ENCODE measurements at regions not wholly inside any gene's neighbourhood (a gene's known extent, or its start where the extent isn't known, plus 50 kb on each side); places are given as distances from the start of the nearest gene placed in this dataset.
"Not testable (repeated sequence)": the region's sequence is repeated elsewhere in the genome, so short reads cannot be mapped to it uniquely, and the experiment has no call there.

DNA sequence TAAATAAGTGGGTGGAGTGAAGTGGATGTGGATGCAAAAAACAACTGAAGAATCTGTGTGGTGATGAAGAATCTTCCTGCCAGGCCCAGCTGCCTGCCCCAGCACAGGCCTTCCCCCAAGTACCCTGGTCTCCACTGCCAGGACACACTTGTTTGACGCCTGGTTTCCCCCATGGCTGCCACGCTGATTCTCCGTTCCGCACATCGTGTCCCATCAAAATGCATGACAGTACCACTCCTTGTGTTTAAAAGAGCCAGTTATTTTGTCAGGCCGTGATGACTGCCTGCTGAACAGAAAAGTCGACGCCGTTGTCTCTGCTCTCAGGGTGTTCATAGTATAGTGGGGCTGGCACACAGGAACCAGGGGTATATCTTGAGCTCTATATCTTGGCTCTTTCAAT, 50.3 kb upstream of the KYNU start:
- Mint-ChIP-seq H3K4me1 (ENCODE audit: low read depth) (no peaks in the 10 kb centered on the region), H3K27ac (no peak overlapping the region), H3K4me3 (no peak overlapping the region), H3K36me3 (ENCODE audit: insufficient read depth in 2 of 2) (no peaks in the 10 kb centered on the region), H3K9me3 (peaks cover 0 to 2% of the 10 kb centered on the region in 2 donors), H3K27me3 (ENCODE audit: low read depth) (no peaks in the 10 kb centered on the region)
- ATAC-seq (replicated peaks in 1 of 2): no peak
- no peak for DNase-seq

DNA sequence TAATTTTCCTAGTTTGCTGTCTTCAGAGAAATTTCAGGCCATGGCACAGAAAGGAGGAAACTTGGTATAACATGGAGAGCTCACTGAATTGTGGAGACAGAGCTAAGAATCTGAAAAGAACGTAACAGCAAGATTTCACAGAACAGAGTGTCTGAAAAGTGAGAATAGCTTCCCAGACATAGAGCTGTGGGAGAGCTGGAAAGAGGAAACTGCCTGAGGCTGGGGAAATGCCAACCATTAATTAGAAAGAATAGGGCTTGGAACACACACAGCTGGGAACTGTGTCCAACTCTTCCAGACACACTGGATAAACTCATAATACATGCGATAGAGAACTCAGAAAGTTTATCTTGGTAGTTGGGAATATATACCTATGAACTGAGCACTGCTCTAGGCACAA, 51.6 kb upstream of the KYNU start:
- Mint-ChIP-seq H3K36me3 (ENCODE audit: insufficient read depth in 2 of 2) (no peaks in the 10 kb centered on the region), H3K27me3 (ENCODE audit: low read depth) (no peaks in the 10 kb centered on the region), H3K4me3 (no peak overlapping the region), H3K4me1 (ENCODE audit: low read depth) (no peaks in the 10 kb centered on the region), H3K27ac (no peak overlapping the region), H3K9me3 (peaks cover 0 to 2% of the 10 kb centered on the region in 2 donors)
- ATAC-seq (replicated peaks in 1 of 2) (no peak), DNase-seq (no peak)

DNA sequence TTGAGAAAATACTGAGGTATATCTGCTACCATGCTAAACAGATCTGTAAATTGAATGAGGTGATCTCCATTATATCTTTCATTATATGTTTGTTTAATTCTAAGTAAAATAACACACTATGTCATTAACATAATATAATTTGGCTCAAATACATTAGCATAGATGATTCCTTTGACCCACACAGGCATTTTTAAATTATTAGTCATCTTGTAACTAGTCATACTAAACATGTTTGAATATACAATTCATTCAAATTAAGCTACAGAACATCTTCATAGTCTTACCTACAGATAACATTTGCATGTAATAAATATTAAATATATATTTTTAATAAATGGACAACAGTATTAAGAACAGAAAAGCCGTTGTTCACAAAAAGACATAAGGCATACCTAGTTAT, 52.7 kb upstream of the KYNU start:
- DNase-seq (no peak), ATAC-seq (replicated peaks in 1 of 2) (no peak)
- no peaks in the 10 kb centered on the region for H3K27me3 Mint-ChIP-seq (ENCODE audit: low read depth)
- no peaks in the 10 kb centered on the region for H3K36me3 Mint-ChIP-seq (ENCODE audit: insufficient read depth in 2 of 2)
- no peaks in the 10 kb centered on the region for H3K4me1 Mint-ChIP-seq (ENCODE audit: low read depth)
- no peak overlapping the region for H3K4me3 Mint-ChIP-seq
- H3K9me3 Mint-ChIP-seq: peaks cover 0 to 2% of the 10 kb centered on the region in 2 donors
- H3K27ac Mint-ChIP-seq: no peak overlapping the region

DNA sequence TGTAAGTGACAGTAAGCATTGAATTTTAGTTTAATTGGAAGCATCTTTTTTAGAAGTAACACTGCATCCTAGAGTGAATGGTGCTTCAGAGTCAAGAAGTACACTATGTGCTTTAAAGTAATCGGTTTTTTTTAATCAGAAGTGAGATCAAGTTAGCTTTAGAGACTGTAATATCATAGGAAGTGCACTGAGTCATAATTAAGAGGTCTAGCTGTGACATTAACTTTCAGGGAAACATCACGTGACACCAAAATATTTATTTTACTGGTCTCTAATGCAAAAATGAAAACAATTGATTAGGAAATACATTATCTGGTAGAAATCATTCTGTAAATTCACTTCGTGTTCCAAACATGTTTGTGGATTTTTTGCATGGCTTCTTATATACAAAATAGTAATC, 55.3 kb upstream of the KYNU start:
- Mint-ChIP-seq H3K4me3 (no peak overlapping the region), H3K9me3 (no peaks in the 10 kb centered on the region), H3K4me1 (ENCODE audit: low read depth) (no peaks in the 10 kb centered on the region), H3K27me3 (ENCODE audit: low read depth) (no peaks in the 10 kb centered on the region), H3K27ac (no peak overlapping the region), H3K36me3 (ENCODE audit: insufficient read depth in 2 of 2) (no peaks in the 10 kb centered on the region)
- DNase-seq (no peak), ATAC-seq (replicated peaks in 1 of 2) (no peak)

DNA sequence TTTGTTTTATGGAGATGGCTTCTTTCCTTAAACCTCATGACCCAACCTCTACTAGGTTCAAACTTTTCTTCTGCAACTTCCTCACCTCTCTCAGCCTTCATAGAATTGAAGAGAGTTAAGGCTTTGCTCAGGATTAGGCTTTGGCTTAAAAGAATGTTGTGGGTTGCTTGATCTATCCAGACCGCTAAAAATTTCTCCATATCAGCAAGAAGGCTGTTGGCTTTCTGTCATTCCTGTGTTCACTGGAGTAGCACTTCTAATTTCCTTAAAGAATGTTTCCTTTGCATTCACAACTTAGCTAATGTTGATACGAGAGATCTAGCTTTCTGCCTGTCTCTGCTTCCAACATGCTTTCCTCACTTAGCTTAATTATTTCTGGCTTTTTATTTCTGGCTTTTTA, 58.1 kb upstream of the KYNU start:
- Mint-ChIP-seq H3K4me1 (ENCODE audit: low read depth) (no peaks in the 10 kb centered on the region), H3K9me3 (no peaks in the 10 kb centered on the region), H3K27ac (no peak overlapping the region), H3K36me3 (ENCODE audit: insufficient read depth in 2 of 2) (no peaks in the 10 kb centered on the region), H3K4me3 (no peak overlapping the region), H3K27me3 (ENCODE audit: low read depth) (no peaks in the 10 kb centered on the region)
- DNase-seq (no peak), ATAC-seq (replicated peaks in 1 of 2) (no peak)

DNA sequence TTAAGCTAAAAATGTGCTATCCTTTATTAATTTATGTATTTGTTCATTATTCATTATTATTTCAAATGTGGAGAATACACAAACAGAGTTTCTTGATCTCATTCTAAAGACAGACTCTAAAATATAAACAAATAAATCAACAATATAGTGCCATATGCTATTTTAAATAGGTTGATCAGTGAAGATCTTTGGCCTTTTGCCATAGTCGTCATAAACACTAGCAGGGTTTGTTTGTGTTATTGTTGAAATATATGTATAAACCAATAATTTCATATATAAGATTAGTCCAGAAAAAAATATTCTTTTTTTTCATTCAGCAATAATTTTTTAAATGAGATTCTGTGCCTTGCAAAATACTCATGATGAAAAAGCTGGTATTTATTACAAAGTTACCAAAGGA, 62.1 kb upstream of the KYNU start:
- no peak for DNase-seq
- Mint-ChIP-seq H3K27ac (no peak overlapping the region), H3K9me3 (peaks cover 0 to 2% of the 10 kb centered on the region in 2 donors), H3K4me3 (no peak overlapping the region), H3K27me3 (ENCODE audit: low read depth) (no peaks in the 10 kb centered on the region), H3K36me3 (ENCODE audit: insufficient read depth in 2 of 2) (no peaks in the 10 kb centered on the region), H3K4me1 (ENCODE audit: low read depth) (no peaks in the 10 kb centered on the region)
- no peak for ATAC-seq (replicated peaks in 1 of 2)

- ATAC-seq (replicated peaks in 1 of 2): no peak
- no peak for DNase-seq
- H3K4me3 Mint-ChIP-seq: no peak overlapping the region
- H3K36me3 Mint-ChIP-seq (ENCODE audit: insufficient read depth in 2 of 2): no peaks in the 10 kb centered on the region
- H3K27ac Mint-ChIP-seq: no peak overlapping the region
- no peaks in the 10 kb centered on the region for H3K27me3 Mint-ChIP-seq (ENCODE audit: low read depth)
- no peaks in the 10 kb centered on the region for H3K4me1 Mint-ChIP-seq (ENCODE audit: low read depth)
- peaks cover 0 to 3% of the 10 kb centered on the region in 2 donors for H3K9me3 Mint-ChIP-seq
Measured at GRCh38 chr2:142813830-142814829, 63.3 kb upstream of the KYNU start.

GRCh38 chr2:142811644-142812043, 65.8 kb upstream of the KYNU start:
- not testable (repeated sequence) for H3K9me3 Mint-ChIP-seq; H3K4me1 Mint-ChIP-seq (ENCODE audit: low read depth); ATAC-seq (replicated peaks in 1 of 2); H3K36me3 Mint-ChIP-seq (ENCODE audit: insufficient read depth in 2 of 2); H3K4me3 Mint-ChIP-seq; H3K27me3 Mint-ChIP-seq (ENCODE audit: low read depth); DNase-seq; H3K27ac Mint-ChIP-seq

DNA sequence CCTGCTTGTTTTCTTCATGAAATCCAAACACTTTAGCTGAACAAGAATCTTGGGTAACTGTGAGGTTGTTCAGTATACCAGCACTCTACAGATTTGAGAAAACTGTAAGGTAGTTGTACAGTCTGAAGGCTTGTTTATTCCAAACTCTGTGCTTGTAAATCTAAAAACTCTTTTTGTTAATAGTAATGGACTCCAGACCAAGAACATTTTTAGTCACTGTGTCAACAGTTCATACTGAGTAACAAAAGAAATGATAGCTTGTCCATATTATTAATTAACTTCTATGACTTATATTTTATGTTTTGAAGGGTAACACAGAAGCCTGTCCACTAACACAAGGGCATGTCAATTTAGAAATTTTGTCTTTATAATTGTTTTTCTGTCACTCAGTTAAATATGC, 72.2 kb upstream of the KYNU start:
- H3K4me1 Mint-ChIP-seq (ENCODE audit: low read depth): no peaks in the 10 kb centered on the region
- peaks cover 2 to 3% of the 10 kb centered on the region in 2 donors for H3K9me3 Mint-ChIP-seq
- no peak overlapping the region for H3K4me3 Mint-ChIP-seq
- no peaks in the 10 kb centered on the region for H3K36me3 Mint-ChIP-seq (ENCODE audit: insufficient read depth in 2 of 2)
- no peak overlapping the region for H3K27ac Mint-ChIP-seq
- H3K27me3 Mint-ChIP-seq (ENCODE audit: low read depth): no peaks in the 10 kb centered on the region
- DNase-seq: no peak
- no peak for ATAC-seq (replicated peaks in 1 of 2)

GRCh38 chr2:142803158-142803557, 74.3 kb upstream of the KYNU start:
- no peak for DNase-seq
- H3K4me3 Mint-ChIP-seq: no peak overlapping the region
- H3K27ac Mint-ChIP-seq: no peak overlapping the region
- H3K4me1 Mint-ChIP-seq (ENCODE audit: low read depth): no peaks in the 10 kb centered on the region
- H3K27me3 Mint-ChIP-seq (ENCODE audit: low read depth): no peaks in the 10 kb centered on the region
- H3K36me3 Mint-ChIP-seq (ENCODE audit: insufficient read depth in 2 of 2): no peaks in the 10 kb centered on the region
- ATAC-seq (replicated peaks in 1 of 2): no peak
- H3K9me3 Mint-ChIP-seq: peaks cover 1 to 2% of the 10 kb centered on the region in 2 donors

DNA sequence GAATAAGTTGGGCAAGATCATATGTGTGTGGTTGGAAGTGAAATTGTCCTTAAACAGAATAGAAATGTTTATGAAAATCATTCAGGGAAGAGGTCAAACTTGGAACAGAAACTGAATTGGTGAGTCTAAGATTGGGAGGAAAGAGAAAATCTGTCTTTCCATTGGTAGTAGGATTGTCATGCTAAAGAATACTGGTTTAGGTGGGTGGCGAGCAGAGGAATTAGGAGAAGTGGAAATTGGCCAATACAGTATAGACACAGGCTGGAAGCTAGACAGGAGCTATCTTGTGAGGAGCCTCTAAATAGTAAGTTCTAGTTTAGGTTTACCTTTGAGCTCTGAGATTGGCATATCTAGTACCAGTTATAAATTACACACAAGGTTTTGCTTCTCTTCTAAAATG, 80.9 kb upstream of the KYNU start:
- H3K27ac Mint-ChIP-seq: no peak overlapping the region
- no peak for ATAC-seq (replicated peaks in 1 of 2)
- peaks cover 0 to 5% of the 10 kb centered on the region in 2 donors for H3K9me3 Mint-ChIP-seq
- H3K4me3 Mint-ChIP-seq: no peak overlapping the region
- DNase-seq: no peak
- H3K4me1 Mint-ChIP-seq (ENCODE audit: low read depth): no peaks in the 10 kb centered on the region
- H3K36me3 Mint-ChIP-seq (ENCODE audit: insufficient read depth in 2 of 2): no peaks in the 10 kb centered on the region
- H3K27me3 Mint-ChIP-seq (ENCODE audit: low read depth): no peaks in the 10 kb centered on the region

DNA sequence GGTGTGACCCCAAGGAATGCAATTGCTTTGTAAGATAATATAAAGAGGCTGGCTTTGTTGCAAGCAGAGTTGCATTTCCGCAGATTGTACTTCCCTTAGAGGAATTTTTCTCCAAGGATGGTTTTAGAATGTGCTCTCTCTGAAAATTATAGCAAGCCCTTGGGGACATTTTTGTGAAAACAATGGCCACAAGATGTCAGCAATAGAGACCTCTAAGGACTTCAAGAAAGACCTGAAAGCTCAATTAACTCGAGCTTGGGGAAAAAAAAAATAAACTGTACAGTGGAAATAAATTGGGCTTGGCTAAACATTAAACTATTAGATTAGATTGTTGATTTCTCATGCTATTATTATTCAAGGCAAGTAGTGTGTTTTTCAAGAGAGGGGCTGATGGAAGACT, 81.3 kb upstream of the KYNU start:
- H3K9me3 Mint-ChIP-seq: peaks cover 0 to 5% of the 10 kb centered on the region in 2 donors
- DNase-seq: no peak
- H3K27ac Mint-ChIP-seq: no peak overlapping the region
- no peaks in the 10 kb centered on the region for H3K4me1 Mint-ChIP-seq (ENCODE audit: low read depth)
- no peaks in the 10 kb centered on the region for H3K36me3 Mint-ChIP-seq (ENCODE audit: insufficient read depth in 2 of 2)
- H3K27me3 Mint-ChIP-seq (ENCODE audit: low read depth): no peaks in the 10 kb centered on the region
- H3K4me3 Mint-ChIP-seq: no peak overlapping the region
- ATAC-seq (replicated peaks in 1 of 2): no peak

- ATAC-seq (replicated peaks in 1 of 2) (no peak), DNase-seq (no peak)
- no peak overlapping the region for H3K27ac Mint-ChIP-seq
- H3K36me3 Mint-ChIP-seq (ENCODE audit: insufficient read depth in 2 of 2): no peaks in the 10 kb centered on the region
- peaks cover 3 to 7% of the 10 kb centered on the region in 2 donors for H3K9me3 Mint-ChIP-seq
- H3K4me1 Mint-ChIP-seq (ENCODE audit: low read depth): no peaks in the 10 kb centered on the region
- H3K4me3 Mint-ChIP-seq: no peak overlapping the region
- no peaks in the 10 kb centered on the region for H3K27me3 Mint-ChIP-seq (ENCODE audit: low read depth)
Measured at GRCh38 chr2:142794850-142795249, 82.6 kb upstream of the KYNU start.

DNA sequence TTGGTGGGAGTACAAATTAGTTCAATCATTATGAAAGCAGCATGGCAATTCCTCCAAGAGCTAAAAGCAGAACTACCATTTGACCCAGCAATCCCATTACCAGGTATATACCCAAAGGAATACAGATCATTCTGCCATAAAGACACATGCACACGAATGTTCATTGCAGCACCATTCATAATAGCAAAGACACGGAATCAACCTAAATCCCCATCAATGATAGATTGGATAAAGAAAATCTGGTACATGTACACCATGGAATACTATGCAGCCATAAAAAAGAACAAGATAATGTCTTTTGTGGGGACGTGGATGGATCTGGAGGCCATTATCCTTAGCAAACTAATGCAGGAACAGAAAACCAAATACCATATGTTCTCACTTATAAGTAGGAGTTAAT, 85.1 kb upstream of the KYNU start:
- H3K4me1 Mint-ChIP-seq (ENCODE audit: low read depth); H3K36me3 Mint-ChIP-seq (ENCODE audit: insufficient read depth in 2 of 2); H3K4me3 Mint-ChIP-seq; ATAC-seq (replicated peaks in 1 of 2); H3K27ac Mint-ChIP-seq; H3K27me3 Mint-ChIP-seq (ENCODE audit: low read depth); DNase-seq: not testable (repeated sequence)
- peaks cover 8 to 12% of the 10 kb centered on the region in 2 donors for H3K9me3 Mint-ChIP-seq

Measured in activated T-cell treated with anti-CD3 and anti-CD28 coated beads, Interleukin-2, amount 50 U/mL, for 72 hours (primary cell).